Lower leg skin (tissue), 4 donors: ENCODE measurements at regions not wholly inside any gene's neighbourhood (a gene's known extent, or its start where the extent isn't known, plus 50 kb on each side); places are given as distances from the start of the nearest gene placed in this dataset.

Source experiments
- DNase-seq, 2 donors: peaks; one replicate each; pipeline ENCODE4 v3.0.0-alpha.2; 2019; ENCODE audit warnings: low spot score in 2 of 2
- H3K4me3 ChIP-seq: fragments of 200-600 bp; sonication (generic); 2 replicates; pipeline ENCODE4 v1.5.1; 2017; ENCODE audit warnings: mild to moderate bottlenecking, low read depth; ENCODE audit not compliant: poor library complexity, severe bottlenecking
- CTCF ChIP-seq, 3 donors: fragments of 450-650 bp; IDR thresholded peaks; one replicate each; pipeline ENCODE4 v1.5.1; 2016; ENCODE audit warnings: antibody characterized with exemption in 3 of 3, mild to moderate bottlenecking in 3 of 3, moderate library complexity in 2 of 3
- POLR2A ChIP-seq, 2 donors: fragments of 450-650 bp; IDR thresholded peaks; one replicate each; pipeline ENCODE4 v1.6.1; 2016 to 2017; ENCODE audit warnings: antibody characterized with exemption in 2 of 2, mild to moderate bottlenecking in 1 of 2, moderate library complexity in 1 of 2
- WGBS, 2 donors: methylation state at CpG; one replicate each; pipeline ENCODE4 v1.1.5; 2018; 5-methylcytosine and 5-hydroxymethylcytosine counted together
- intact Hi-C: fragments of 100-400 bp; cut with DNase I; formaldehyde crosslinking; loops from one replicate; pipeline ENCODE4 v1.15.0; 2023; ENCODE audit warnings: low total_unique reads

GRCh38 chr16:64445649-64446048, 676.2 kb downstream of the CDH11 start:
- WGBS, 2 donors, result 34 to 38% methylated on average over 3 of the region's 3 CpGs
- TF ChIP-seq CTCF (IDR thresholded peaks at IDR 0.05) (no peak), POLR2A (IDR thresholded peaks at IDR 0.05) (no peak)

GRCh38 chr16:64445245-64445644, 676.6 kb downstream of the CDH11 start:
- H3K4me3 ChIP-seq, result no peak overlapping the region
- 66% methylated on average over 4 of the region's 4 CpGs for WGBS, 2 donors
- intact Hi-C loops, result no loop called here
- TF ChIP-seq POLR2A (IDR thresholded peaks at IDR 0.05), result no peak
- no peak for TF ChIP-seq CTCF (IDR thresholded peaks at IDR 0.05)
- no peak for DNase-seq

More at GRCh38 chr16:64445649-64446048, 676.2 kb downstream of the CDH11 start:
- intact Hi-C loops, result no loop called here
- no peak for DNase-seq
- no peak overlapping the region for H3K4me3 ChIP-seq

- WGBS, 2 donors, result 51 to 54% methylated on average over 3 of the region's 3 CpGs
- peak in 1 of 2 donors; percentile 24 for DNase-seq
- no peak overlapping the region for H3K4me3 ChIP-seq
- no peak for TF ChIP-seq POLR2A (IDR thresholded peaks at IDR 0.05)
- no peak for TF ChIP-seq CTCF (IDR thresholded peaks at IDR 0.05)
- intact Hi-C loops, result no loop called here
Observed at GRCh38 chr16:64440421-64440831, 681.4 kb downstream of the CDH11 start.

- WGBS, 2 donors, result 75 to 82% methylated on average over 5 of the region's 5 CpGs
- no peak for DNase-seq
- no peak for TF ChIP-seq CTCF (IDR thresholded peaks at IDR 0.05)
- no peak for TF ChIP-seq POLR2A (IDR thresholded peaks at IDR 0.05)
- no peak overlapping the region for H3K4me3 ChIP-seq
- intact Hi-C loops, result no loop called here
Observed at GRCh38 chr16:64440005-64440404, 681.9 kb downstream of the CDH11 start.

- WGBS, 2 donors, result 67 to 69% methylated on average over 9 of the region's 9 CpGs
- H3K4me3 ChIP-seq, result no peak overlapping the region
- TF ChIP-seq CTCF (IDR thresholded peaks at IDR 0.05) (no peak), POLR2A (IDR thresholded peaks at IDR 0.05) (no peak)
- intact Hi-C loops, result no loop called here
- no peak for DNase-seq
Observed at GRCh38 chr16:64437706-64438324, 684.0 kb downstream of the CDH11 start.

GRCh38 chr16:64434526-64435069, 687.3 kb downstream of the CDH11 start:
- H3K4me3 ChIP-seq, result no peak overlapping the region
- DNase-seq, result no peak
- TF ChIP-seq POLR2A (IDR thresholded peaks at IDR 0.05) (no peak), CTCF (IDR thresholded peaks at IDR 0.05) (no peak)
- WGBS, 2 donors, result 85 to 87% methylated on average over 4 of the region's 4 CpGs
- intact Hi-C loops, result no loop called here
